Thyroid gland (tissue), 4 donors: ENCODE measurements at regions not wholly inside any gene's neighbourhood (a gene's known extent, or its start where the extent isn't known, plus 50 kb on each side); places are given as distances from the start of the nearest gene placed in this dataset.

ENCODE experiments used
- DNase-seq, 2 donors: peaks; one replicate each; pipeline ENCODE4 v3.0.0-alpha.2; 2019
- H3K27ac ChIP-seq, 3 donors: fragments of 200-600 bp; sonication (generic); 1 replicate in 2 of 3; 2 replicates in 1 of 3; pipeline ENCODE4 v1.5.1; 2016 to 2019; ENCODE audit warnings: mild to moderate bottlenecking in 1 of 3, moderate library complexity in 1 of 3
- H3K27me3 ChIP-seq: fragments of 200-600 bp; sonication (generic); one replicate; pipeline ENCODE4 v1.5.1; 2019
- H3K36me3 ChIP-seq, 2 donors: fragments of 200-600 bp; sonication (generic); one replicate each; pipeline ENCODE4 v1.5.1; 2016 to 2019
- H3K4me1 ChIP-seq, 2 donors: fragments of 200-600 bp; sonication (generic); one replicate each; pipeline ENCODE4 v1.5.1; 2017 to 2019
- H3K4me3 ChIP-seq, 3 donors: fragments of 200-600 bp; sonication (generic); replicated peaks in 1 of 3; 1 replicate in 2 of 3; 2 replicates in 1 of 3; pipeline ENCODE4 v1.5.1; 2016; ENCODE audit warnings: mild to moderate bottlenecking in 1 of 3
- H3K9me3 ChIP-seq: fragments of 200-600 bp; sonication (generic); one replicate; pipeline ENCODE4 v1.5.1; 2017
- CTCF ChIP-seq, 6 experiments: fragments of 200-600 bp in 3 of 6; fragments of 450-650 bp in 3 of 6; sonication (generic) in 3 of 6; IDR thresholded peaks; one replicate each; pipeline ENCODE4 v1.5.1; 2016 to 2019; ENCODE audit warnings: antibody characterized with exemption in 6 of 6, mild to moderate bottlenecking in 2 of 6, inconsistent platforms in 1 of 6, moderate library complexity in 1 of 6
- POLR2A ChIP-seq, 2 donors: fragments of 450-650 bp; IDR thresholded peaks; one replicate each; pipeline ENCODE4 v1.6.1; 2017; ENCODE audit warnings: antibody characterized with exemption in 2 of 2, mild to moderate bottlenecking in 2 of 2, moderate library complexity in 1 of 2
- WGBS, 2 donors: methylation state at CpG; one replicate each; pipeline ENCODE4 v1.1.5; 2017; 5-methylcytosine and 5-hydroxymethylcytosine counted together
- intact Hi-C: fragments of 100-400 bp; cut with DNase I; formaldehyde crosslinking; loops from one replicate; pipeline ENCODE4 v1.15.1; 2023

- Histone ChIP-seq H3K27me3 (no peaks in the 10 kb centered on the region), H3K9me3 (no peaks in the 10 kb centered on the region), H3K4me1 (peaks cover 0 to 6% of the 10 kb centered on the region in 2 donors), H3K4me3 (peak overlapping the region in 1 of 3 donors; percentile 31), H3K27ac (no peak overlapping the region), H3K36me3 (no peaks in the 10 kb centered on the region)
- intact Hi-C loops, result no loop called here
- DNase-seq, result no peak
- 58 to 83% methylated on average over 2 to 4 of the region's 5 CpGs for WGBS, 2 donors
- TF ChIP-seq CTCF (IDR thresholded peaks at IDR 0.05) (no peak), POLR2A (IDR thresholded peaks at IDR 0.05) (no peak)
These were observed 71.4 kb upstream of the ZNF722 start for GRCh38 chr7:63927261-63927660.

- H3K4me1 ChIP-seq, result peaks cover 0 to 6% of the 10 kb centered on the region in 2 donors
- H3K4me3 ChIP-seq, result no peak overlapping the region
- no peak for TF ChIP-seq POLR2A (IDR thresholded peaks at IDR 0.05)
- TF ChIP-seq CTCF (IDR thresholded peaks at IDR 0.05), result no peak
- no peaks in the 10 kb centered on the region for H3K36me3 ChIP-seq
- no peak for DNase-seq
- no peak overlapping the region for H3K27ac ChIP-seq
- no peaks in the 10 kb centered on the region for H3K27me3 ChIP-seq
- WGBS, 2 donors, result 57 to 59% methylated on average over 40 to 44 of the region's 56 CpGs
- H3K9me3 ChIP-seq, result no peaks in the 10 kb centered on the region
- intact Hi-C loops, result no loop called here
These were observed 67.5 kb upstream of the ZNF722 start for GRCh38 chr7:63931057-63931600.

GRCh38 chr7:63931985-63932577, 66.6 kb upstream of the ZNF722 start:
- WGBS, 2 donors, result 91 to 93% methylated on average over 13 to 22 of the region's 22 CpGs

More at GRCh38 chr7:63931985-63932577, 66.6 kb upstream of the ZNF722 start:
- Histone ChIP-seq H3K36me3 (no peaks in the 10 kb centered on the region), H3K4me3 (no peak overlapping the region), H3K9me3 (no peaks in the 10 kb centered on the region), H3K4me1 (peaks cover 0 to 2% of the 10 kb centered on the region in 2 donors), H3K27ac (no peak overlapping the region), H3K27me3 (no peaks in the 10 kb centered on the region)
- DNase-seq, result no peak
- TF ChIP-seq POLR2A (IDR thresholded peaks at IDR 0.05) (no peak), CTCF (IDR thresholded peaks at IDR 0.05) (no peak)
- intact Hi-C loops, result no loop called here
